ENCODE measurements at regions not wholly inside any gene's neighbourhood (a gene's known extent, or its start where the extent isn't known, plus 50 kb on each side); places are given as distances from the start of the nearest gene placed in this dataset.

- H3K4me1 ChIP-seq (ENCODE audit: control insufficient read depth in 5 of 5, insufficient read depth in 5 of 5, low read length in 5 of 5), result peaks cover 0 to 4% (median 2%) of the 10 kb centered on the region in 5 donors
- TF ChIP-seq, protein P1, sequence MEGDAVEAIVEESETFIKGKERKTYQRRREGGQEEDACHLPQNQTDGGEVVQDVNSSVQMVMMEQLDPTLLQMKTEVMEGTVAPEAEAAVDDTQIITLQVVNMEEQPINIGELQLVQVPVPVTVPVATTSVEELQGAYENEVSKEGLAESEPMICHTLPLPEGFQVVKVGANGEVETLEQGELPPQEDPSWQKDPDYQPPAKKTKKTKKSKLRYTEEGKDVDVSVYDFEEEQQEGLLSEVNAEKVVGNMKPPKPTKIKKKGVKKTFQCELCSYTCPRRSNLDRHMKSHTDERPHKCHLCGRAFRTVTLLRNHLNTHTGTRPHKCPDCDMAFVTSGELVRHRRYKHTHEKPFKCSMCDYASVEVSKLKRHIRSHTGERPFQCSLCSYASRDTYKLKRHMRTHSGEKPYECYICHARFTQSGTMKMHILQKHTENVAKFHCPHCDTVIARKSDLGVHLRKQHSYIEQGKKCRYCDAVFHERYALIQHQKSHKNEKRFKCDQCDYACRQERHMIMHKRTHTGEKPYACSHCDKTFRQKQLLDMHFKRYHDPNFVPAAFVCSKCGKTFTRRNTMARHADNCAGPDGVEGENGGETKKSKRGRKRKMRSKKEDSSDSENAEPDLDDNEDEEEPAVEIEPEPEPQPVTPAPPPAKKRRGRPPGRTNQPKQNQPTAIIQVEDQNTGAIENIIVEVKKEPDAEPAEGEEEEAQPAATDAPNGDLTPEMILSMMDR (IDR thresholded peaks at IDR 0.05; ENCODE audit: control extremely low read depth, extremely low read depth), result no peak
- H3K27ac ChIP-seq (ENCODE audit: low read depth in 1 of 2, low read length in 1 of 2), result no peak overlapping the region
- H3K4me3 ChIP-seq, result no peak overlapping the region
- ATAC-seq (ENCODE audit: insufficient read depth, low FRiP score) (no peak), DNase-seq (no peak)
- H3K27me3 ChIP-seq (ENCODE audit: control insufficient read depth in 3 of 3, insufficient read depth in 3 of 3, low read length in 2 of 3), result no peaks in the 10 kb centered on the region
- WGBS, 2 donors, result 94 to 96% methylated on average over 16 of the region's 16 CpGs
- H3K36me3 ChIP-seq (ENCODE audit: control insufficient read depth in 4 of 4, insufficient read depth in 4 of 4, low read length in 4 of 4), result no peaks in the 10 kb centered on the region
- H3K9ac ChIP-seq (ENCODE audit: insufficient read depth in 1 of 2, low read length in 2 of 2), result no peak overlapping the region
- H3K9me3 ChIP-seq (ENCODE audit: control insufficient read depth in 4 of 4, insufficient read depth in 3 of 4, low read length in 3 of 4), result no peaks in the 10 kb centered on the region
These were observed 132.2 kb downstream of the TSN start for GRCh38 chr2:121887513-121888188.

DNA sequence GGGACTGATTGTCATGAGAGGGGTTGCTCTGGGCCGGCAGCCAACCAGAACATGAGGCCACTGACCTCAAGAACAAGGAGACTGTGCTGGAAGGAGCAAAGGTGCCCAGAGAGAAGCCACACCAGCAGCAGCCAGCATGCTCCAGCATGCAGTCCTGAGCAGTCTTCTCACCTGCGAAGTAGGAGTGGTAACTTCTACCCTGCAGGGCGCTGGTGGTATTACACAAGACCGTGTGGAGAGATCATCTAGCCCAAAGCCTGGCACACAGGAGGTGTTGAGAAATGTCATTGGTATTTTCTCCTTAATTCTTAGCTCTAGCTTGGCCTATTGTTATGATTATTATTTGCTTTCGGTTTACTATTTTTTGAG, 132.7 kb downstream of the TSN start:
- H3K27me3 ChIP-seq (ENCODE audit: control insufficient read depth in 3 of 3, insufficient read depth in 3 of 3, low read length in 2 of 3), result no peaks in the 10 kb centered on the region
- ATAC-seq (ENCODE audit: insufficient read depth, low FRiP score), result no peak
- H3K36me3 ChIP-seq (ENCODE audit: control insufficient read depth in 4 of 4, insufficient read depth in 4 of 4, low read length in 4 of 4), result no peaks in the 10 kb centered on the region
- no peak overlapping the region for H3K9ac ChIP-seq (ENCODE audit: insufficient read depth in 1 of 2, low read length in 2 of 2)
- peaks cover 0 to 4% (median 2%) of the 10 kb centered on the region in 5 donors for H3K4me1 ChIP-seq (ENCODE audit: control insufficient read depth in 5 of 5, insufficient read depth in 5 of 5, low read length in 5 of 5)
- 70 to 85% methylated on average over 5 of the region's 5 CpGs for WGBS, 2 donors
- TF ChIP-seq, protein P1 (IDR thresholded peaks at IDR 0.05; ENCODE audit: control extremely low read depth, extremely low read depth), result no peak
- no peaks in the 10 kb centered on the region for H3K9me3 ChIP-seq (ENCODE audit: control insufficient read depth in 4 of 4, insufficient read depth in 3 of 4, low read length in 3 of 4)
- no peak overlapping the region for H3K27ac ChIP-seq (ENCODE audit: low read depth in 1 of 2, low read length in 1 of 2)
- DNase-seq, result no peak
- H3K4me3 ChIP-seq, result no peak overlapping the region

GRCh38 chr2:121890041-121890440, 134.6 kb downstream of the TSN start:
- DNase-seq (no peak), ATAC-seq (ENCODE audit: insufficient read depth, low FRiP score) (no peak)
- 70 to 81% methylated on average over 9 of the region's 9 CpGs for WGBS, 2 donors
- Histone ChIP-seq H3K4me1 (ENCODE audit: control insufficient read depth in 5 of 5, insufficient read depth in 5 of 5, low read length in 5 of 5) (no peaks in the 10 kb centered on the region), H3K36me3 (ENCODE audit: control insufficient read depth in 4 of 4, insufficient read depth in 4 of 4, low read length in 4 of 4) (no peaks in the 10 kb centered on the region), H3K9me3 (ENCODE audit: control insufficient read depth in 4 of 4, insufficient read depth in 3 of 4, low read length in 3 of 4) (no peaks in the 10 kb centered on the region), H3K27ac (ENCODE audit: low read depth in 1 of 2, low read length in 1 of 2) (no peak overlapping the region), H3K4me3 (no peak overlapping the region), H3K27me3 (ENCODE audit: control insufficient read depth in 3 of 3, insufficient read depth in 3 of 3, low read length in 2 of 3) (no peaks in the 10 kb centered on the region), H3K9ac (ENCODE audit: insufficient read depth in 1 of 2, low read length in 2 of 2) (no peak overlapping the region)
- TF ChIP-seq, protein P1 (IDR thresholded peaks at IDR 0.05; ENCODE audit: control extremely low read depth, extremely low read depth), result no peak
